Liver (tissue), 8 donors: ENCODE measurements at regions not wholly inside any gene's neighbourhood (a gene's known extent, or its start where the extent isn't known, plus 50 kb on each side); places are given as distances from the start of the nearest gene placed in this dataset.

Experiments used
- DNase-seq: peaks from one replicate; pipeline ENCODE4 v3.0.0-alpha.2; 2017; ENCODE audit warnings: low spot score
- H3K27ac ChIP-seq, 2 donors: one replicate each; pipeline ENCODE4 v1.7.0; 2013; ENCODE audit warnings: inconsistent platforms in 2 of 2, low read length in 2 of 2, control low read depth in 1 of 2, low read depth in 1 of 2, mild to moderate bottlenecking in 1 of 2
- H3K27me3 ChIP-seq, 4 donors: one replicate each; pipeline versions ENCODE4 v1.6.1 to v1.7.0; 2013; ENCODE audit warnings: low read length in 3 of 4, inconsistent platforms in 1 of 4, mild to moderate bottlenecking in 1 of 4, moderate library complexity in 1 of 4; ENCODE audit not compliant: control insufficient read depth in 4 of 4, insufficient read depth in 4 of 4
- H3K36me3 ChIP-seq, 4 donors: one replicate each; pipeline versions ENCODE4 v1.6.1 to v1.7.0; 2013; ENCODE audit warnings: low read length in 3 of 4, mild to moderate bottlenecking in 3 of 4, low read depth in 1 of 4, moderate library complexity in 1 of 4; ENCODE audit not compliant: control insufficient read depth in 4 of 4, insufficient read depth in 3 of 4
- H3K4me1 ChIP-seq, 4 donors: one replicate each; pipeline versions ENCODE4 v1.6.1 to v1.7.0; 2013; ENCODE audit warnings: low read length in 3 of 4, mild to moderate bottlenecking in 3 of 4, moderate library complexity in 1 of 4; ENCODE audit not compliant: control insufficient read depth in 4 of 4, insufficient read depth in 4 of 4
- H3K4me3 ChIP-seq, 3 donors: one replicate each; pipeline versions ENCODE4 v1.6.1 to v1.7.0; 2013; ENCODE audit warnings: low read length in 3 of 3, control low read depth in 1 of 3, low read depth in 1 of 3, mild to moderate bottlenecking in 1 of 3
- H3K9ac ChIP-seq, 2 donors: one replicate each; pipeline ENCODE4 v1.7.0; 2013; ENCODE audit warnings: low read length in 2 of 2, mild to moderate bottlenecking in 2 of 2, moderate library complexity in 2 of 2, control low read depth in 1 of 2, low read depth in 1 of 2
- H3K9me3 ChIP-seq, 4 donors: one replicate each; pipeline versions ENCODE4 v1.6.1 to v1.7.0; 2013; ENCODE audit warnings: low read length in 3 of 4; ENCODE audit not compliant: control insufficient read depth in 4 of 4
- ATF3 ChIP-seq: IDR thresholded peaks from 2 replicates; pipeline ENCODE4 v1.6.1; 2016; ENCODE audit warnings: antibody characterized with exemption
- CTCF ChIP-seq: fragments of 150-350 bp; IDR thresholded peaks from 2 replicates; pipeline ENCODE4 v1.5.1; 2017; ENCODE audit warnings: improper control_type of control experiment, low read depth, low read length; ENCODE audit not compliant: missing input control
- EGR1 ChIP-seq, 2 donors: IDR thresholded peaks; 2 replicates each; pipeline ENCODE4 v1.6.1; 2016 to 2018; ENCODE audit warnings: antibody characterized with exemption in 2 of 2, low read depth in 2 of 2
- FOXA1 ChIP-seq: IDR thresholded peaks from 2 replicates; pipeline ENCODE4 v1.6.1; 2016; ENCODE audit warnings: antibody characterized with exemption
- FOXA2 ChIP-seq: IDR thresholded peaks from 2 replicates; pipeline ENCODE4 v1.6.1; 2016; ENCODE audit warnings: antibody characterized with exemption
- GABPA ChIP-seq, 2 donors: IDR thresholded peaks in 1 of 2; conservative IDR thresholded peaks in 1 of 2; 2 replicates each; pipeline ENCODE4 v1.6.1; 2016; ENCODE audit warnings: antibody characterized with exemption in 2 of 2, mild to moderate bottlenecking in 1 of 2, moderate library complexity in 1 of 2
- HNF4A ChIP-seq, 2 donors: conservative IDR thresholded peaks; 2 replicates each; pipeline ENCODE4 v1.6.1; 2016; ENCODE audit warnings: antibody characterized with exemption in 2 of 2, mild to moderate bottlenecking in 2 of 2
- HNF4G ChIP-seq: IDR thresholded peaks from 2 replicates; pipeline ENCODE4 v1.6.1; 2016; ENCODE audit warnings: antibody characterized with exemption
- JUND ChIP-seq, 2 donors: IDR thresholded peaks; 2 replicates each; pipeline ENCODE4 v1.6.1; 2016; ENCODE audit warnings: antibody characterized with exemption in 2 of 2
- MAX ChIP-seq: IDR thresholded peaks from 2 replicates; pipeline ENCODE4 v1.6.1; 2016; ENCODE audit warnings: antibody characterized with exemption
- NR2F2 ChIP-seq: IDR thresholded peaks from 2 replicates; pipeline ENCODE4 v1.6.1; 2016; ENCODE audit warnings: antibody characterized with exemption
- RAD21 ChIP-seq, 2 donors: IDR thresholded peaks; 2 replicates each; pipeline ENCODE4 v1.6.1; 2016; ENCODE audit warnings: antibody characterized with exemption in 2 of 2, mild to moderate bottlenecking in 2 of 2
- REST ChIP-seq: IDR thresholded peaks from 2 replicates; pipeline ENCODE4 v1.6.1; 2016; ENCODE audit warnings: antibody characterized with exemption, mild to moderate bottlenecking
- RXRA ChIP-seq, 2 donors: IDR thresholded peaks; 2 replicates each; pipeline ENCODE4 v1.6.1; 2017 to 2018; ENCODE audit warnings: antibody characterized with exemption in 2 of 2, mild to moderate bottlenecking in 1 of 2
- SP1 ChIP-seq: IDR thresholded peaks from 2 replicates; pipeline ENCODE4 v1.6.1; 2018; ENCODE audit warnings: antibody characterized with exemption, mild to moderate bottlenecking
- TAF1 ChIP-seq: conservative IDR thresholded peaks from 2 replicates; pipeline ENCODE4 v1.6.1; 2016; ENCODE audit warnings: antibody characterized with exemption, mild to moderate bottlenecking
- YY1 ChIP-seq: IDR thresholded peaks from 2 replicates; pipeline ENCODE4 v1.6.1; 2016; ENCODE audit warnings: antibody characterized with exemption, mild to moderate bottlenecking
- ZBTB33 ChIP-seq: IDR thresholded peaks from 2 replicates; pipeline ENCODE4 v1.6.1; 2016; ENCODE audit warnings: antibody characterized with exemption
- WGBS: extraction: QIAGEN DNeasy Blood & Tissue Kit; methylation state at CpG from one replicate; pipeline ENCODE4 v1.1.7; 2013; 5-methylcytosine and 5-hydroxymethylcytosine counted together
- donor health status: healthy.
- donor health status: healthy.
- donor health status: healthy.
- donor health status: healthy.
- donor health status: healthy.

GRCh38 chr7:28336806-28337205, 75.5 kb upstream of the CREB5 start (continued):
- TF ChIP-seq TAF1, result no peak

- Histone ChIP-seq H3K4me3 (no peak overlapping the region), H3K9me3 (peaks cover 0 to 14% (median 3%) of the 10 kb centered on the region in 4 donors), H3K9ac (no peak overlapping the region), H3K27ac (no peak overlapping the region), H3K36me3 (no peaks in the 10 kb centered on the region), H3K4me1 (no peaks in the 10 kb centered on the region), H3K27me3 (no peaks in the 10 kb centered on the region)
- no peak for DNase-seq
- WGBS, result 92% methylated on average over 3 of the region's 3 CpGs
- TF ChIP-seq HNF4G (no peak), NR2F2 (no peak), JUND (IDR thresholded peaks at IDR 0.05) (no peak), FOXA1 (no peak), RAD21 (IDR thresholded peaks at IDR 0.05) (no peak), REST (no peak), EGR1 (IDR thresholded peaks at IDR 0.05; ENCODE audit: low read depth in 2 of 2) (no peak), ATF3 (no peak), SP1 (no peak), RXRA (IDR thresholded peaks at IDR 0.05) (no peak), TAF1 (no peak), FOXA2 (no peak), MAX (no peak), ZBTB33 (no peak), GABPA (IDR thresholded peaks at IDR 0.05 in 1 of 2, conservative IDR thresholded peaks at IDR 0.05 in 1 of 2) (no peak)
Measured at GRCh38 chr7:28338041-28338440, 74.3 kb upstream of the CREB5 start.

GRCh38 chr7:28343462-28343861, 68.9 kb upstream of the CREB5 start:
- no peaks in the 10 kb centered on the region for H3K36me3 ChIP-seq
- no peak overlapping the region for H3K27ac ChIP-seq
- 94% methylated on average over 1 of the region's 1 CpG for WGBS
- DNase-seq, result no peak
- H3K27me3 ChIP-seq, result no peaks in the 10 kb centered on the region
- H3K4me3 ChIP-seq, result no peak overlapping the region
- H3K9ac ChIP-seq, result no peak overlapping the region
- H3K9me3 ChIP-seq, result peaks cover 0 to 11% (median 3%) of the 10 kb centered on the region in 4 donors
- no peaks in the 10 kb centered on the region for H3K4me1 ChIP-seq
- TF ChIP-seq ZBTB33 (no peak), CTCF (no peak), TAF1 (no peak), HNF4A (conservative IDR thresholded peaks at IDR 0.05) (no peak), RXRA (IDR thresholded peaks at IDR 0.05) (no peak), YY1 (no peak), REST (no peak), EGR1 (IDR thresholded peaks at IDR 0.05; ENCODE audit: low read depth in 2 of 2) (no peak)
